Endothelial cell of umbilical vein (primary cell): ENCODE measurements at regions not wholly inside any gene's neighbourhood (a gene's known extent, or its start where the extent isn't known, plus 50 kb on each side); places are given as distances from the start of the nearest gene placed in this dataset.

ENCODE experiments used
- BruUV-seq: library from RNA; stranded (reverse); fragments of 400-500 nt; replicated peaks from 2 replicates; lab custom pipeline; 2021; lab: Mats Ljungman, UMichigan
- CTCF ChIA-PET: fragments of 300-600, 350-600 bp; sonication (Branson Sonifier 250); formaldehyde crosslinking; loops from one replicate; lab custom pipeline; 2021; ENCODE audit warnings: antibody characterized with exemption, inconsistent platforms; lab: Charles Lee
- POLR2A ChIA-PET: fragments of 300-600, 350-600 bp; sonication (Branson Sonifier 250); formaldehyde crosslinking; loops from one replicate; lab custom pipeline; 2021; ENCODE audit warnings: antibody characterized with exemption, inconsistent platforms; lab: Charles Lee
- DNase-seq: peaks from one replicate; pipeline ENCODE4 v3.0.0-alpha.2; 2011; ENCODE audit warnings: low read depth, low spot score
- FAIRE-seq: peaks from 2 replicates; lab custom pipeline; 2011; peaks lifted over from hg19 to GRCh38; lab: Jason Lieb, UNC
- H2AFZ ChIP-seq: 2 replicates; pipeline ENCODE4 v1.6.0; 2012; ENCODE audit warnings: low read depth, low read length, control low read depth, inconsistent platforms
- H3K27ac ChIP-seq: 2 replicates; pipeline ENCODE4 v1.5.1; 2011; ENCODE audit warnings: low read depth, mild to moderate bottlenecking, control low read depth, low read length, moderate library complexity; ENCODE audit not compliant: insufficient read depth
- H3K27me3 ChIP-seq, 2 experiments: 2 replicates each; pipeline versions ENCODE4 v1.6.0 to v1.6.1; 2011; ENCODE audit warnings: low read length in 2 of 2, mixed read lengths in 1 of 2; ENCODE audit not compliant: control insufficient read depth in 2 of 2, insufficient read depth in 2 of 2
- H3K36me3 ChIP-seq, 2 experiments: 2 replicates in 1 of 2; 3 replicates in 1 of 2; pipeline ENCODE4 v1.5.1; 2011; ENCODE audit warnings: low read length in 2 of 2, mild to moderate bottlenecking in 1 of 2, moderate library complexity in 1 of 2; ENCODE audit not compliant: control insufficient read depth in 2 of 2, insufficient read depth in 2 of 2; ENCODE audit errors: extremely low read depth in 1 of 2
- H3K4me1 ChIP-seq: 3 replicates; pipeline ENCODE4 v1.5.1; 2011; ENCODE audit warnings: mild to moderate bottlenecking, low read length; ENCODE audit not compliant: control insufficient read depth, insufficient read depth; ENCODE audit errors: extremely low read depth
- H3K4me2 ChIP-seq: 2 replicates; pipeline ENCODE4 v1.6.1; 2011; ENCODE audit warnings: low read length, control low read depth, mixed read lengths; ENCODE audit not compliant: insufficient read depth
- H3K4me3 ChIP-seq, 3 experiments: fragments of 200-600 bp in 1 of 3; sonication (generic), shearing (Covaris generic) in 1 of 3; replicated peaks in 1 of 3; 2 replicates each; pipeline ENCODE4 v1.5.1; 2011 to 2016; ENCODE audit warnings: control low read depth in 3 of 3, low read length in 3 of 3, mild to moderate bottlenecking in 2 of 3, inconsistent platforms in 1 of 3, low read depth in 1 of 3, moderate library complexity in 1 of 3; ENCODE audit not compliant: insufficient read depth in 1 of 3
- H3K79me2 ChIP-seq: 2 replicates; pipeline ENCODE4 v1.6.0; 2012; ENCODE audit warnings: low read length, inconsistent platforms; ENCODE audit not compliant: control insufficient read depth, insufficient read depth
- H3K9ac ChIP-seq: replicated peaks from 2 replicates; pipeline ENCODE3; 2011; ENCODE audit warnings: low read length, control low read depth; ENCODE audit not compliant: insufficient read depth; ENCODE audit errors: extremely low read depth
- H3K9me1 ChIP-seq: replicated peaks from 3 replicates; pipeline ENCODE4 v1.6.0; 2011; ENCODE audit warnings: mild to moderate bottlenecking, low read length; ENCODE audit not compliant: control insufficient read depth, insufficient read depth; ENCODE audit errors: extremely low read depth
- H3K9me3 ChIP-seq: replicated peaks from 2 replicates; pipeline ENCODE4 v1.5.1; 2012; ENCODE audit warnings: low read length, inconsistent platforms; ENCODE audit not compliant: control insufficient read depth, insufficient read depth
- H4K20me1 ChIP-seq: replicated peaks from 2 replicates; pipeline ENCODE3; 2011; ENCODE audit warnings: mild to moderate bottlenecking, low read length; ENCODE audit not compliant: control insufficient read depth, insufficient read depth; ENCODE audit errors: extremely low read depth
- EZH2 ChIP-seq: IDR thresholded peaks from 2 replicates; pipeline ENCODE4 v1.6.1; 2012; ENCODE audit warnings: borderline replicate concordance, low read depth, mild to moderate bottlenecking, moderate library complexity, low read length, inconsistent platforms; ENCODE audit not compliant: severe bottlenecking
- FOS ChIP-seq: IDR thresholded peaks from 2 replicates; pipeline ENCODE4 v1.6.1; 2011; ENCODE audit warnings: mild to moderate bottlenecking, low read length, moderate library complexity, borderline replicate concordance; ENCODE audit not compliant: insufficient read depth
- GATA2 ChIP-seq: IDR thresholded peaks from 2 replicates; pipeline ENCODE4 v1.7.0; 2011; ENCODE audit warnings: low read depth, mild to moderate bottlenecking, moderate library complexity, mixed read lengths, low read length; ENCODE audit not compliant: insufficient read length, insufficient read depth
- JUN ChIP-seq: IDR thresholded peaks from 2 replicates; pipeline ENCODE4 v1.6.1; 2011; ENCODE audit warnings: borderline replicate concordance, low read depth; ENCODE audit not compliant: insufficient read length, insufficient read depth
- MYC ChIP-seq: IDR thresholded peaks from one replicate; pipeline ENCODE4 v1.6.1; 2011; ENCODE audit warnings: mild to moderate bottlenecking, low read depth, low read length
- POLR2A ChIP-seq: IDR thresholded peaks from 2 replicates; pipeline ENCODE4 v1.6.1; 2012; ENCODE audit warnings: low read depth, mild to moderate bottlenecking, control low read depth, low read length
- POLR2AphosphoS5 ChIP-seq: IDR thresholded peaks from 2 replicates; pipeline ENCODE4 v1.6.1; 2012; ENCODE audit warnings: low read depth, mild to moderate bottlenecking, control low read depth, low read length, moderate library complexity; ENCODE audit not compliant: insufficient read depth
- dilution Hi-C: fragments of 300-500 bp; cut with MboI; formaldehyde crosslinking; loops from one replicate; pipeline ENCODE4 v1.15.0; 2019; ENCODE audit warnings: low sequenced_read_pairs; ENCODE audit not compliant: extremely low pct_ligation_motif_present
- intact Hi-C: fragments of 100-400 bp; cut with micrococcal nuclease; formaldehyde crosslinking; loops from one replicate; pipeline ENCODE4 v1.10.0; 2022
- TF ChIP-seq, protein P1 (sequence below): IDR thresholded peaks from 2 replicates; pipeline ENCODE4 v1.6.1; 2011; ENCODE audit not compliant: insufficient read depth, insufficient read length
- TF ChIP-seq, protein P2 (sequence below), 2 donors: IDR thresholded peaks; 1 replicate in 1 of 2; 2 replicates in 1 of 2; pipeline ENCODE4 v1.5.1; 2011; ENCODE audit warnings: low read length in 2 of 2, mild to moderate bottlenecking in 2 of 2, moderate library complexity in 2 of 2, control low read depth in 1 of 2, inconsistent platforms in 1 of 2, low read depth in 1 of 2; ENCODE audit not compliant: insufficient read depth in 1 of 2; ENCODE audit errors: extremely low read depth in 1 of 2

DNA sequence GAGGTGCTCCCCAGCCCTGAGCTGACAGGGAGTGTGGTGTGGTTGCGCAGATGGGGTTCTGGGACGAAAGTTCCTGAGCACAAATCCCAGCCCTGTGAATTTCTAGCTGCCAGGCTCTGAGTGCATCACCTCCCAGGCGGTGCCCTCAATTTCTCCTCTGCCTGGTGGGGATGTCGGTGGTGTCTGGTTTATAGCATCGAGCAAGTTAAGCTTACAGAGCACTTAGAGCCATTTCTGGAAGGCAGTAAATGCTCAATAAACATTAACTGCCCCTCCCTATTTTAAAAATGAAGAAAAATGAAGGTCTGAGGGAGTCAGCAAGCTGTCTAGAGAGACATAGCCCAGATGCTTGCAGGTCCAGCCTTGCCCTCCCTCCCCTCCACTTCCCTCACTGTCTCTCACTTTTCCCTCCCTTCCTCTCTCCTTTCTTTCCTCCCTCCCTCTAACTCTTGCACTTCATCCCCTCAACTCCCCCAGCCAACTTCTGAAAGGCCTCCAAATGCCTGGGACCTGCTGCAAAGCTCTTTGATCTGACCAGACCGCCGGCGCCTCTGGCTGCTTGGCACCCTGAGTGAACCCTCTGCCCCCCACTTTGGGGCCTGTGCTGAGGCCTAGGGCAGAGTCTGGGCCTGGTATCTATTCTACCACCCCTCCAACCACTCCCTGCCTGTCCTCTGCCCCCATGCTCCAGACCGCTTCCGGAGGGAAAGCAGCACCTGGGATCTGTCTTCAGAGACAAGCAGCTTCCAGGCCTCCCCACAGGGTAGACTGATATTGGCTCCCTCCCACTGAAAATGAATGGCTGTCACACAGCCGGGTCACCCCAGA is 438.3 kb downstream of the RPS24 start:
- H3K27ac ChIP-seq: no peak overlapping the region
- DNase-seq (no peak), FAIRE-seq (no peak)
- no peak overlapping the region for H3K9ac ChIP-seq
- intact Hi-C loops: no loop called here
- no peaks in the 10 kb centered on the region for H3K9me1 ChIP-seq
- no peak overlapping the region for H3K4me3 ChIP-seq
- no peak overlapping the region for H3K4me2 ChIP-seq
- BruUV-seq: no TSS peak
- H3K36me3 ChIP-seq: no peaks in the 10 kb centered on the region
- no peaks in the 10 kb centered on the region for H3K4me1 ChIP-seq
- H3K27me3 ChIP-seq: no peaks in the 10 kb centered on the region
- POLR2A ChIA-PET: interaction anchor here (0.6 kb wide), 1 partner anchor 547 kb away, joined by 3 read pairs; no protein-coding TSS in a partner anchor
- dilution Hi-C loops: no loop called here
- TF ChIP-seq MYC: no peak
- TF ChIP-seq, protein P1, sequence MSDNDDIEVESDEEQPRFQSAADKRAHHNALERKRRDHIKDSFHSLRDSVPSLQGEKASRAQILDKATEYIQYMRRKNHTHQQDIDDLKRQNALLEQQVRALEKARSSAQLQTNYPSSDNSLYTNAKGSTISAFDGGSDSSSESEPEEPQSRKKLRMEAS: no peak
- H3K9me3 ChIP-seq: no peaks in the 10 kb centered on the region
- H2AFZ ChIP-seq: no peak overlapping the region
- H3K79me2 ChIP-seq: no peaks in the 10 kb centered on the region
- CTCF ChIA-PET: interaction anchor here (0.8 to 1.7 kb wide), 3 partner anchors 11 to 70 kb away, joined by 3 to 4 read pairs (median 3); no protein-coding TSS in a partner anchor
- no peaks in the 10 kb centered on the region for H4K20me1 ChIP-seq

DNA sequence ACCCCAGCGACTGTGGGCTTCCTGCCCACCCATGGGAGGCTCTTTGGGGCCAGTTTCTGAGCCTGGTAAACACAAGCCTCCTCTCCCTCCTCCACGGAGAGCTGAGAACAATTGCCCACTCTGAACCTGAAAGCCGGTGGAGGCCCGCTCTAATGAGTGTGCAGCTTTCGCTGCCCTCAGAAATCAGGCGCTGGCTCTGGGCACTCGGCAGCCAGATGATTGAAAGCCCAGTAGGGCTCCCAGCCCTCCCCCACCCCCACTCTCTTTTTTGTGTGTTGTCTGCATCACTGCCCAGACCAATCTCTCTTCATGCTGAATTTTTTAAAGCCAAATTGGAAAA is 438.9 kb downstream of the RPS24 start:
- CTCF ChIA-PET: interaction anchor here (0.7 to 1.2 kb wide), 2 partner anchors 69 to 1580 kb away, joined by 3 read pairs; no protein-coding TSS in a partner anchor
- no peak overlapping the region for H3K9ac ChIP-seq
- POLR2A ChIA-PET: interaction anchor here (0.6 kb wide), 1 partner anchor 547 kb away, joined by 3 read pairs; no protein-coding TSS in a partner anchor
- H3K27me3 ChIP-seq: no peaks in the 10 kb centered on the region
- H3K9me1 ChIP-seq: no peaks in the 10 kb centered on the region
- no peak overlapping the region for H3K4me2 ChIP-seq
- dilution Hi-C loops (no loop called here), intact Hi-C loops (no loop called here)
- FAIRE-seq (no peak), DNase-seq (no peak)
- no TSS peak for BruUV-seq
- no peak overlapping the region for H3K27ac ChIP-seq
- H3K36me3 ChIP-seq: no peaks in the 10 kb centered on the region
- TF ChIP-seq, protein P1: no peak
- TF ChIP-seq EZH2 (no peak), MYC (no peak), GATA2 (no peak), JUN (no peak), POLR2AphosphoS5 (no peak), FOS (no peak), POLR2A (no peak)
- TF ChIP-seq, protein P2, sequence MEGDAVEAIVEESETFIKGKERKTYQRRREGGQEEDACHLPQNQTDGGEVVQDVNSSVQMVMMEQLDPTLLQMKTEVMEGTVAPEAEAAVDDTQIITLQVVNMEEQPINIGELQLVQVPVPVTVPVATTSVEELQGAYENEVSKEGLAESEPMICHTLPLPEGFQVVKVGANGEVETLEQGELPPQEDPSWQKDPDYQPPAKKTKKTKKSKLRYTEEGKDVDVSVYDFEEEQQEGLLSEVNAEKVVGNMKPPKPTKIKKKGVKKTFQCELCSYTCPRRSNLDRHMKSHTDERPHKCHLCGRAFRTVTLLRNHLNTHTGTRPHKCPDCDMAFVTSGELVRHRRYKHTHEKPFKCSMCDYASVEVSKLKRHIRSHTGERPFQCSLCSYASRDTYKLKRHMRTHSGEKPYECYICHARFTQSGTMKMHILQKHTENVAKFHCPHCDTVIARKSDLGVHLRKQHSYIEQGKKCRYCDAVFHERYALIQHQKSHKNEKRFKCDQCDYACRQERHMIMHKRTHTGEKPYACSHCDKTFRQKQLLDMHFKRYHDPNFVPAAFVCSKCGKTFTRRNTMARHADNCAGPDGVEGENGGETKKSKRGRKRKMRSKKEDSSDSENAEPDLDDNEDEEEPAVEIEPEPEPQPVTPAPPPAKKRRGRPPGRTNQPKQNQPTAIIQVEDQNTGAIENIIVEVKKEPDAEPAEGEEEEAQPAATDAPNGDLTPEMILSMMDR (IDR thresholded peaks at IDR 0.05; ENCODE audit: extremely low read depth in 1 of 2, insufficient read depth in 1 of 2, low read depth in 1 of 2, low read length in 2 of 2): no peak
- H2AFZ ChIP-seq: no peak overlapping the region
- no peaks in the 10 kb centered on the region for H3K9me3 ChIP-seq
- H3K79me2 ChIP-seq: no peaks in the 10 kb centered on the region
- no peaks in the 10 kb centered on the region for H4K20me1 ChIP-seq
- H3K4me1 ChIP-seq: no peaks in the 10 kb centered on the region
- H3K4me3 ChIP-seq: no peak overlapping the region
